DMS153 treated with DMSO at 0.1 percent for 48 hours (cell line): ENCODE measurements at regions not wholly inside any gene's neighbourhood (a gene's known extent, or its start where the extent isn't known, plus 50 kb on each side); places are given as distances from the start of the nearest gene placed in this dataset.
"Not testable (repeated sequence)": the region's sequence is repeated elsewhere in the genome, so short reads cannot be mapped to it uniquely, and the experiment has no call there.

Experiments used
- DNase-seq: peaks from one replicate; lab custom pipeline; 2025; ENCODE audit not compliant: unreplicated experiment; lab: John Stamatoyannopoulos, UW

DNA sequence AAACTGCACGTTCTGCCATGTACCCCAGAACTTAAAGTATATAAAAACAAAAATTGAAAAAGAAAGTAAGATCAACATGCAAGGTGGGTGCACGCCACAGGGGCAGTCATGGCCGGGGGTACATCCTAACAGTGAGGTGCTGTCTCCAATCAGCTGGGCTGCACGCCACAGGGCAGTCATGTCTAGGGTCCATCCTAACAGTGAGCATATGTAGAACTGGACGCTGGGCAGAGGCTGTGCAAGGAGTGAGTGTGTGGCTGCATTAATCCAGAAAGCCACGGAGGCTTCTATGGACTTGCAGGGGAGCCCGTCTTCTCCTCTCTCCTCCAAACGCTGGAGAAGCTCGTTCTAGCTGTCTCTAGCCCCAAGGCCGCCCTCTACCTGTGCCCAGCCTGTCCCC is 1105.0 kb downstream of the BRD1 start:
- DNase-seq, result no peak

DNA sequence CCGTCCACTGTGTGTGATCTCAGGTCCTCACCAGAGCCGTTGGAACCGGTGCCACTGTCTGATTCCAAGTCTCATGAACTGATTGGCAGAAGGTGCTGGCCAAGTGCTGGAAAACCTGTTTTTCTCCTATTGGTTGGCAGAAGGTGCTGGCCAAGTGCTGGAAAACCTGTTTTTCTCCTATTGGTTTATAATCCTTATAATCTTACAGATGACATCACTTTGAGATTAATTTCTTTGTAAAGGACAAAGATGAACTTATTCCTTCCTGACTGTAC is 1106.3 kb downstream of the BRD1 start:
- DNase-seq, result no peak

DNA sequence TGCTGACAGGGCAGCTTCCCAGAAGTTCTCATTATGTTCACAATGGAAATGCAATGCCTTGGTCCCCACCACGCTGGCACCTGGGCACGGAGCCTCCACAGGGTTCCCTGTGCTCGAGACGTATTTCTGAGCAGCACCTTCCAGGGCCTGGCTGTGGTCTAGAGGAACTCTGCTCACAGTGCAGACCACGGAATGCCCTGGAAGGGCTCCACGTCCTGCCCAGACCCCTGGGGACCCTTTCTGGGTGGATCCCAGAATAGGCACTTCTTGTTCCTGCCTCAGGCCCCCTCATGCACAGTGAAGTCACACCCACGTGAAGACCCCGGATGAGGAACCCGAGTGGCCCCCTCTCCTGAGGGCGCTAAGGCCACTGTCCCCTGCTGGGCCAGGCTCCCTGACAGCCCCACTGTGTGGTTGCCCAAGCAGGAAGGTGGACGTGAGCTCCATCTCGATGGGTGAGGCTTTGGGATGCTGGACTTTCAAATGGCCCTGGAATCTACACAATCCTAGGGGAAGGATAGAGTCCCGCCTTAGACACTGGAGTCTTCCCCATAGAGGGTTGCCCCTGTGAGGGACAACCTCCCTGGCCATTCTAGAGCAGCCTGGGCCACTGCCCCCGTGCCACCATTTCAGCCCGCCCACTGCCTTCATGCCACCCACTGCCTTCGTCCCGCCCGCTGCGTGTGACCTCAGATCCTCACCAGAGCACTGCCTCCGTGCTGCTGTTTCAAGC is 1106.8 kb downstream of the BRD1 start:
- DNase-seq, result no peak

DNA sequence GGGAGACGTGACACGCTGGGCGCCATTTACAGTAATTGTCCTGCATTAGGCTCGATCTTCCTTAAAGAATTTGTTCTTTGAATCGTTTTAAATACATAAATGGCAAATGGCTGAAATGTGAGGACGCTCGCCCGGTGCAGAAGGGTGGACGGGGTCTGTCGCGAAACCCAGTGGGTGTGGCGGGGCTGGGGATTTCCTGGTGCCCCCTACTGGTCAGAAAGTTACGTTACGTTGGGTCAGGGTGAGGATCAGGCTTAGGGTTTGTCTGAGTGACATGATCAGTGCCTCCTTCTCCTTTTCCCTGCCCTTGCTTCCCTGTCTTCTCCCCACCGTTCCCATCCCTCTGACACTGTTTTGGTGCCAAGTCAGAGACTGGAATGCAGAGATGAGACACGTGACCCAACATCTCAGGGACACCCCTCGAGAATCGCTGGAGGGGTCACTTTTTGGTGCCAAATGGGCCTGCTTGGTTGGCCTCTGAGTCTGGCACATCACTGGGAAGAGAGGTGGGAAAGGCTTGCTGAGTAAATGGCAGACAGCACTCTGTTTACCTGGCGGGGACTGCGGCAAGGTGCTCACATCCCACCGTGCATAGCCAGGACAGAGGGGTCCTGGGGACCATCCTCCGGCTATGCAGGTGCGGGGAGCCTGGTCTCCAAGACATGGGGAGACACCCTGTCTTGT is 1107.6 kb downstream of the BRD1 start:
- DNase-seq, result peak; percentile 51

DNA sequence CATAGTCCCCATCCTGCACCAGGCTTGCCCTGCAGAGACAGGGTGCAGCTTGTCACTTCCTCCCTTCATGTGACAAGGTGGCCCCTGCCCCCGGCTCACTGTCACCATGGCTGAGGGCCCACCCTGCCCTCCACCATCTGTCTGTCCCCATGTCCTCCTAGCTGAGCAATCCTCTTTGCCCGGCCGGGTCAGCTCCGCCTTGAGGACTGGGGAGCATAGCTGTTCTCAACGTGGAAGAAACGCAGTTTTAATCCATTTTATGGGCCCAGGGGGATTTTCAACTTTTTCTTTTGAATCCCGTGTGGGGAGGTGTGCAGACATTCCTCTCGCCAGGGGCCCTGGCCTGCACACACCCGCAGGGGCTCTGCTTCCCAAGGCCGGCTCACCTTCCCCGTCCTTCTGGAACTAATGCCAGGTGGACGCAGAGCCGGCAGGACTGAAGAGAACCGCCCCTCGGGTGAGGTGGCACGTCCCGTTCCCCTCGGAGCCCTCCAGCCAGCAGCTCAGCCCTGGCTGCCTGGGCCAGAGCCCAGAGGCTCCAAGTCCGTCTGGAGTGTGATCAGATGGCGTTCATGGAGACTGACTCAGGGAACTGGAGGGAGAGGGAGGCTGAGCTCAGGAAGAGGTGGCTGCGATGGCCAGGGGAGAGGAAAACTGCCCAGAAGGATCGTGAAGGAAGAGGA is 1108.7 kb downstream of the BRD1 start:
- peak; percentile 25 for DNase-seq

DNA sequence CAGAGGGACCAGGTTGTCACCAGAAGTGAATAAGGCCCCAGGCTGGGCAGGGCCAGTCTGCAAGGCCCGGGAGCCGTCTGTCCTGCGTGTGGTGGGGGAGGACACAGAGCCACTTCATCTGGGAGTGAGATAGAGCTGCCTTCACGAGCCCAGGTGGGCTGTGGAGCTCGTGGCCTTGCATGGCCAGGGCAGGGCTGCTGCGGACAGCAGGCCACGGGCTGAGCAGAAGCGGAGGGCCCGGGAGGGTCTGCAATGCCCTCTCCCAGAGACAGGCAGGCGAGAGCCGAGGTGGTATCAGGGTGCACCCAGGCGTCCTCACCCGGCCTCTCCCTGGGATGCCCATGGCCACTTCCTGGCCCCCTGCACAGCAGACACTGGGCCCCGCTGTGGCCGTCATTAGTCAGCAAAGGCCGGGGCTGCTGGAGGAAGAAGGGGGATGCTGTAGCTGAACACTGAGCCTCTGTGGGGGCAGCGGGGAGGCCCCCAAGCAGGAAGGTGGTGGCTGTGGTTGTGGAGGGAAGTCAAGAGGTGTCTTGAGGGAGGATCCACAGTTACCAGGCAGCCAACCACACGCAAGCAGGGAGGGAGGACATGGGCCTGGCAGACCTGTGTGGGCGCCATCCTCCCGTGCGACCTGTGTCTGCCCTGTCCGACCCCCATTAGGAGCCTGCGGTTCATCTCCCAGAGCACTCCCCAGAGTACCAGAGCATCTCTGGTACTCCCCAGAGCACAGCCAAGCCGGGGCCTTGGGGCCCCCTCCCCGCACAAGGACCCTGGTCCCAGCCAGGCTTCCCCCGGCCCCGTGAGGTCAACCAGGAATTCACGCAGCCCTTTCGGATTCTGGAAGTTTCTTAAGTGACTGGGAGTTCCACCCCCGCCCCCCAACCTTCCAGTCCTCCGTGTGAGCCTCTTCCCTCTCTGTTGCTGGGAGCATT is 1109.5 kb downstream of the BRD1 start:
- DNase-seq, result no peak

DNA sequence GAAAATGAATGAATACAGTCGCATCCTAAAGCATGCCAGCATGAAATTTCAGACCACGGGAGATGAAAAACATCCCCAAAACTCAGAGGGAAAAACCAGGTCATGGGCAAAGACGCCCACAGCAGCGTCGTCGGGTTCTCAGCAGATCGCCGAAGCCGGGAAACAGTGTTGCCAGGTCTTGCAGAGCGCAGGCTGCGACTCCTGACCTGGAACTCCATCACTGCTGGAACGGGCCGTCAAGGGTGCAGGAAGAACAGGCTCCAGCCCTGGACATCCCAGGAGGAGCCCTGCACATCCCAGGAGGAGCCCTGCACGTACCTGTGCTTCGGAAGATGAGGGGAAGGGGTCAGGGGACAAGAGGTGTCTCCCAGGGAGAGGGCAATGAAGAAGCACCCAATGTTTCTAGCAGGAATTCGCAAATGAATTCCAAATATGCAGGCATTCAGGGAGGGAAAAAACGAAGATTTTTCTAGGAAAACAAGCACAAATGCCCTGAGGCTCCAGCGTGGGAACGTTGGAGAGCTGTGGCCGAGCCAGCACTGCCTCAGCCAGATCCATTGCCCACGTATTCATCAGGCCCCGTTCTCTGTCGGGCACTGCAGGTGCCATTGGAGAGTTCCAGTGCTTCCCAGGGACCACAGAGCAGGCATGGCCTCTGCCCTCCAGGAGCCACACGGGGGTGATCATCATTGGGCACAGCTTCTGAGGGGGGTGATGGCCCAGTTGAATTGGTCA is 1110.4 kb downstream of the BRD1 start:
- DNase-seq, result no peak

DNA sequence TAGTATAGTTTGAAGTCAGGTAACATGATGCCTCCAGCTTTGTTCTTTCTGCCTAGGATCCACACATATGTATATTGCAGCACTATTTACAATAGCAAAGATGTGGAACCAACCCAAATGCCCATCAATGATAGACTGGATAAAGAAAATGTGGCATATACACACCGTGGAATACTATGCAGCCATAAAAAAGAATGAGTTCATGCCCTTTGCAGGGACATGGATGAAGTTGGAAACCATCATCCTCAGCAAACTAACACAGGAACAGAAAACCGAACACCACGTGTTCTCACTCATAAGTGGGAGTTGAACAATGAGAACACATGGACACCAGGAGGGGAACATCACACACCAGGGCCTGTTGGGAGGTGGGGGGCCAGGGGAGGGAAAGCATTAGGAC is 1111.5 kb downstream of the BRD1 start:
- DNase-seq, result not testable (repeated sequence)

DNA sequence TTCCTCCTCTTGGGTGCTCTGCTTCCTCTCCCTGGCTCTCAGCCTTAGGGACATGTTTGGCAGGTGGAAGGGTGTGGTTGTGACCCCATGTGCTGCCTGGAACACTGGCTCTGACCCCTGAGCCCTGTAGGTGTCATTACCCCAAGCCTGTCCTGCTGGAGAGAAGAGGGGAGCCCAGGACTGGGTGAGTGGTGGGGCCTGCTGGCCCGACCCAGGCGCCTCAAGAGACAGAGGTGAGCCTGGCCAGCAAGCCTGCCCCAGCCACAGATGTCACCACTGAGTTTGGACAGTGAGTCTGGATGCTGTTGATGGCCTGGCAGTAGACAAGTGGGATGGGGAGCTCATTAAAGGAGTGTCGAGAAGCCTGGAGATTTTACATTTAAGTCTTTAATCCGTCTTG is 1112.2 kb downstream of the BRD1 start:
- DNase-seq, result no peak

DNA sequence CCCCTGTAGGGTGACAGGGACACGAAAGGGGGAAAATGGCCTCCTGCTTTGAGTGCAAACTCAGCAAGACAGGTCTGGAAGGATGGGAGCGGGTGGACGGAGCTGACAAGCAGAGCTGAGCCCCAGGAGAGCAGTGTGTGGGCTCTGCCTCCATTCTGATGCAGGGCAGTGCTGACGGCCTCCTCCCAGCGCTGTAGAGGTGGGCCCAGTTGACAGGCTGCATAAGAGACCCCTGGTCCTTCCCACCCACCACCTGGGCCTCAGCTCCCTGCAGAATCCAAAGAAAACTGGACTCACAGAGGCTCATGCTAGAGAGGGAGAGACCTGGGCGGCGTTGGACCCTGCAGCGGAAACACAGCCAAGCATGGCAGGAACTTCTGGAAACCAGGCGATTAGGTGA is 1113.4 kb downstream of the BRD1 start:
- DNase-seq, result no peak

DNA sequence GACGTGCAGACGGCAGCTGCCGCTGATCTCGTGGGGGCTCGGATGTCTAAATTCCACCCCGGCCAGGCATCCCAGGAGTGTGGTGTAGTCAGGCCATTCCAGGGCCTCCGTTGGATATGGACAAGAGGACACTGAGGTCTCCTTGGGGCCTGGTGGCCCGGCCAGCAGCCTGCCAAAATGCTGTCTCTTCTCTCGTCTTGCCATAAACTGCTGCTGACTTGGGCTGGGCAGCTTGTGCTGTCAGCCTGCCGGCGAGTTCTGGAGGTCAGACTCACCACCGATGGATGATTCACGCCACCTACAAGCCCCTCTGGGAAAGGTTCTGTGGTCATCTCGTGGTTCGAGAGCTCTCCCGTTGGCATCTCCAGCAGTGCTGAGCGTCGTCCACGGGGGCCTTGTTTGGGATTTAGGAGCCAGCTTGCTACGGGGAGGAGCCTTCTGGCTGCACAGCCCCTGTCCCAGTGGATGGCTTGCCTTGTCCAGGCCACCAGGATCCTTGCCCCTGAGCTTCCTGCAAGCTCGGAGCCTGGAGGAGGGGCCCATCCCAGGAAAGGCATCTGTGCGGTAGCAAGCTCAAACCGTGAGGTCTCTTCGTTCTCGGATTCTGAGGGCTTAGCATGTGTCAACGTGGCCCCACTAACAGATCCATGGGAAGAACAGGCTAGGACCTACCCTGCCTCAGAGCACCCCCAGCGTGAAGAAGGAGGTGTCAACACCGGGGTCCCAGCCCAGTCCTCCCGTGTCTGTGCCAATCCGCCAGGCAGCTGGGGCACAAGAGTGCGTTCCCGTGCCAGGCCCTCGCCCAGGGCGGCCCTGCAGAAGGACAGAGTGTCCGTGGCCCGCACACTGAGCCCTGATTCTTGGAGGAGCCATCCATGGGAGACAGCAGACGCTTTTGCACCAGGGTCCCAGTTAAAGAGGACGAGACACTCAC is 1114.1 kb downstream of the BRD1 start:
- no peak for DNase-seq

DNA sequence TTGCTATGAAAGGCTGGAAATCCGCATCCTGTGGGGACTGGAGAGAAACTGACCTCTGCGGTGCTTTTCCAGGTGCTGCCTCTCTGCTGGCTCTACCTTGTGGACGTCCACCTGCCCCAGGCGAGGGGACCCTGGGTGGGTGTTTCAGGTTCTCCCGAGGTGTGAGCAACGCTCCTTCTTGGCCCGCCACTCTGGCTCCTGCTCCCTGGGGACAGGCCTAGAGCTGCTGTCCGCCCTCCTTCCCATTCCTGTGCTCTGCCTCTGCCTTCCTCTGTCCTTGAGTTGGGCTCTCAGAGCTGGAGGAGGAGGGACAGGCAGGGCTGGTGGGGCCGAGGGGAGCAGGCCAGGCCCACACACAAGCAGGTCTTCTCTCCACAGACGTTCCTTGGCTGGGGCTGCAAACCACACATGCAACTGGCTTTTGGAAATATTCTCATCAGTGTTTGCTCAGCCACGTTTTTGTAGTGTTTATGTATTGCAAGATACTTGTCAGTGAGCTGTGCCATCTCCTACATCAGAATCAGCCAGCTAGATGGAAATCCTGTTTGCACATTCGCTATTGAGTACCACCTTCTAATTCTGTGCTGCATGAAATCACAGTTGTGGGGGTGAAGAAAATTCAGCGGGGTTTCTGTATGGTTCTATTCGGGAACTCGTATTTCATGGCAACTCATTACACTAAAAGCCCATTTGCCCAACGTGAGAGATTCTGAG is 1115.0 kb downstream of the BRD1 start:
- no peak for DNase-seq

DNA sequence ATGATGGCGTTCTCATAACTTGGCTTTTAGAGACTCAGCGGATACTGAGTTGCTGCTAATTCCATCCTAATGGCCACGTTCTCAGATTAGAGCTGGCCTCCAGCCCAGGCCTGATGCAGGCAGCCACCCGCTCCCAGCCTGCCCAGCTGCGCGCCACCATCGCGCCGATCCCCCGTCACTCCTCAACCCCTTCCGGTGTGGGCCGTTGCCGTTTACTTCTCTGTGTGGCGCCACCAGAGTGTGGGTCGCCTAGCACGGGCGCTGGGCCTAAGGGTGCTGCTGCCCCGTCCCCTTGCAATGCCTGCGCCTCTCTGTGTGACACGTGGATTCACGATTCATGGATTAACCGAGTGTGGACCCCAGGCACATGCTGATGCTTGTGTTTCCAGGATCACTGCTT is 1116.0 kb downstream of the BRD1 start:
- no peak for DNase-seq

DNA sequence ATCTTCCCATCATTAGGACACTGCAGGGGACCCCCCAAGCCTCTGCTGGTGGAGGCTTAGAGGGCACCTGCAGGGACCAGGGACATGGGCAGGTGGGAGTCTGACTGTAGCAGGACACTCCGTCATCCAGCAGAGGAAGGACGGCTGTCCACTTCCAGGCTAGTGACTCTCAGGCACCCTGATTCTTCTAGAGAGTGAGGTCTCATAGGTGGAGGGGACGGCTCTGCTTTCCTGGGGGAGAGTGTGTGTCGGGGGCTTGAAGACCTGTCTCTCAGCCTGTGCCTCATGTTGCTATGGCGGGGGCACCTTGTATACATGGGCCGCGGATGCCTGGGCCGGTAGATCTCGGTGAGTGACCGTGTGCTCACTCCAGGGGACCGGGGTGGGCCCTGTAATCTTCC is 1116.6 kb downstream of the BRD1 start:
- DNase-seq, result no peak

DNA sequence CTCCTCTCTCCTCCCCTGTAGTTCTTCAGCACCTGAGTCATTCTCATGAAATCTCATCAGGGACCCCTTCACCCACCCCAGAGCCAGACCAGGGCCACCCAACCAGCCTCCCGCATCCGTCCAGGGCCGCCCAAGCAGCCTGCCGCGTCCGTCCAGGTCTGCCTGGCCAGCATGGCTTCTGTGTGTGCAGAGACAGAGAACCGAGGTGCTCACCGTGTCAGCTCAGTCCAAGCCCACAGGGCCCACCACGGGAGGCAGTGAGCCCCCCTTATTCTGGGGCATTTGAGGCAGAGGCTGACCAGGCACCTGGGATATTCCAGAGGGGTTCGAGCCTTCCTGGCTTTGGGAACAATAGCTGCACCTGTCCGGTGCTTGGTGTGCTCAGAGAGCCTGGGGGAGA is 1117.3 kb downstream of the BRD1 start:
- DNase-seq, result no peak

DNA sequence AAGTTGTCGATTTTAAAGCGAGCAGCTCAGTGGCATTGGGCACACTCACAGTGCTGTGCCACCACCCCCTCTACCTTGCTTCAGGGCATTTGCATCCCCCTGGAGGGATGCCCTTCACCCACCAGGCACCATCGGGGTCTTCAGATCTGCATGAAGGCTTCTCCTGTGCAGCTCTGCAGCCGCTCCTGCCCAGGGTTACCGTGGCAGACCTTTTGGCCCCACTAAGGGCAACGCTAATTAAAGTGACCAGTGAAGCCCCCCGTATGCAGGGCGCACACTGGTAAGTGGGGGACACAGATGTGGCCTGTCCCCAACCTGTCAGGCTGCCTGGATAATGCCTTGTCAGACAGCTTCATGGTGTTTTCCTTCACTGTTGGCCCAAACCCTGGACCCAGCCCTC is 1117.7 kb downstream of the BRD1 start:
- no peak for DNase-seq

DNA sequence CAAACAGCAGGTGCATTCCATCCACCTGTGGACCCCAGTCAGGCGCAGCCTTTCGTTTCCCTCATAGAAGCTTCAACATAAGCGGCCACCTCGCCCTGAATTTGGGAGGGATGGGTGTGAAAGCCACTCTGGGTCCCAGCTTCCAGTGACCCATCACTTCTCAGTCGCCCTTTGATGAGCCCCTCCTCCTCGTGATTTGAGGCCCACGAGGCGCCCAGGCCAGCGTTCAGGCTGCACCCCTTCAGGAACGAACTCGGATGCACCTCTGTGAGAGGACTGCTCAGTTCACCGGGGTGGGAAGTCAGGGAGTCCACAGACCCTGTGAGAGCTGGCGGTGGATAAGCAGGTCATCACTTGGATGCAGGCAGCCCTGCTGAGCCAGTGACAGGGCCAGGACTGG is 1118.2 kb downstream of the BRD1 start:
- DNase-seq, result no peak

DNA sequence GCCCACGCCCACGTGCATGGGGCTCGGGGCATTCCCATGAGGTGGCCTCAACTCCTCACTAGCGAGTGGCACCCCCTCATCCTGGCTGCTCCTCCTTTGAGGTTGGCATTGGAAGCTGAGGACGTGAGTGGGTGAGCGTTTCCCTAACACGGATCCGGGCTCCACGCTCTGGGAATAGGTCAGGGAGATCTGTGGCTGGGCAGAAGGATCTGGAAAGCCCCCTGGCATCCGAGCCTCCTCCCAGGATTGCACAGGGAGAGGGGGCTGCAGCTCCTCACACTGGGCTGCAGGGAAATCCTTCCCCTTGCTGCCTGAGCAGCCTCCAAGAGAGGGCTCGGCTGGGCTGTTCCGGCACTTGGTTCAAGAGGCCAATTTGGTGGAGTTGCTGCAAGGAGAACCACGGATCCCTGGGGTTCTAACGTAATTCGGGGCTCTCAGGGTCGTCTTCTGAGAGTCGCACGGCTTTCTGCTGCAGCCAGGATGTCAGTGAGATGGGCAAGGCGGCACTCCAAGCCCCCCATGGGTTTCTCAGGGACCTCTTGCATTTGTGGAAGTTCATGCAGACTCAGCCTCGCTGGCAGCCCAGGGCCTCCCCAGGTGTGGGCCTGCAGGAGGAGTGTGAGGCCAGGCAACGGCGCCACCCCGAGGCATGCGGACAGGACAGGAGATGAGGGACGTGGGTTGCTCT is 1119.0 kb downstream of the BRD1 start:
- DNase-seq, result no peak
